Inflammatory macrophage treated with lipopolysaccharide for 1 hour (primary cell): ENCODE measurements at regions not wholly inside any gene's neighbourhood (a gene's known extent, or its start where the extent isn't known, plus 50 kb on each side); places are given as distances from the start of the nearest gene placed in this dataset.

ENCODE experiments used
- DNase-seq, 2 donors: peaks; one replicate each; pipeline ENCODE4 v3.0.0-alpha.2; 2020 to 2022

GRCh38 chr3:184659797-184660301 lies 52.0 kb downstream of the MAGEF1 start:
- no peak for DNase-seq

GRCh38 chr3:184658223-184658928 lies 53.5 kb downstream of the MAGEF1 start:
- no peak for DNase-seq

GRCh38 chr3:184656829-184657681 lies 54.8 kb downstream of the MAGEF1 start:
- no peak for DNase-seq

- no peak for DNase-seq
These were observed 55.4 kb downstream of the MAGEF1 start for GRCh38 chr3:184656458-184656828.

- no peak for DNase-seq
These were observed 56.3 kb downstream of the MAGEF1 start for GRCh38 chr3:184655597-184655996.

- no peak for DNase-seq
These were observed 57.5 kb downstream of the MAGEF1 start for GRCh38 chr3:184654375-184654774.

GRCh38 chr3:184652465-184652864 lies 59.4 kb downstream of the MAGEF1 start:
- no peak for DNase-seq

GRCh38 chr3:184651904-184652303 lies 60.0 kb downstream of the MAGEF1 start:
- DNase-seq, result no peak

GRCh38 chr3:184648636-184649035 lies 63.2 kb downstream of the MAGEF1 start:
- no peak for DNase-seq

- no peak for DNase-seq
These were observed 64.4 kb downstream of the MAGEF1 start for GRCh38 chr3:184647405-184647936.

GRCh38 chr3:184645336-184645735 lies 66.5 kb downstream of the MAGEF1 start:
- no peak for DNase-seq

- DNase-seq, result no peak
These were observed 68.4 kb downstream of the MAGEF1 start for GRCh38 chr3:184643442-184643841.

GRCh38 chr3:184642631-184643285 lies 69.1 kb downstream of the MAGEF1 start:
- no peak for DNase-seq

GRCh38 chr3:184641430-184641829 lies 70.4 kb downstream of the MAGEF1 start:
- DNase-seq, result no peak

- no peak for DNase-seq
These were observed 72.5 kb downstream of the MAGEF1 start for GRCh38 chr3:184639351-184639750.

- DNase-seq, result peak; percentile 66 to 71
These were observed 74.2 kb downstream of the MAGEF1 start for GRCh38 chr3:184637705-184638104.

- DNase-seq, result peak in 1 of 2 donors; percentile 10
These were observed 75.0 kb downstream of the MAGEF1 start for GRCh38 chr3:184636741-184637316.

GRCh38 chr3:184635774-184636173 lies 74.2 kb downstream of the EPHB3 start:
- DNase-seq, result no peak

GRCh38 chr3:184635126-184635525 lies 73.5 kb downstream of the EPHB3 start:
- DNase-seq, result no peak

- DNase-seq, result no peak
These were observed 71.6 kb downstream of the EPHB3 start for GRCh38 chr3:184633237-184633579.

- no peak for DNase-seq
These were observed 71.1 kb downstream of the EPHB3 start for GRCh38 chr3:184632551-184633236.
